B cell (primary cell): ENCODE measurements at regions not wholly inside any gene's neighbourhood (a gene's known extent, or its start where the extent isn't known, plus 50 kb on each side); places are given as distances from the start of the nearest gene placed in this dataset.

Experiments used
- ATAC-seq: fragments of 200-7000 bp; cut with Tn5 transposase; one replicate; pipeline ENCODE4 v1.10.0; 2021; ENCODE audit warnings: low read depth, mild to moderate bottlenecking, moderate number of reproducible peaks, moderate library complexity
- CTCF ChIA-PET: fragments of 350-600 bp; sonication (Branson Sonifier 250); formaldehyde crosslinking; loops from one replicate; lab custom pipeline; 2021; ENCODE audit warnings: antibody characterized with exemption, inconsistent platforms; lab: Charles Lee
- POLR2A ChIA-PET: fragments of 350-600 bp; sonication (Branson Sonifier 250); formaldehyde crosslinking; loops from one replicate; lab custom pipeline; 2021; ENCODE audit warnings: antibody characterized with exemption; lab: Charles Lee
- DNase-seq: peaks from one replicate; pipeline ENCODE4 v3.0.0; 2013
- H2AFZ ChIP-seq: 2 replicates; pipeline ENCODE4 v1.6.1; 2012; ENCODE audit warnings: mild to moderate bottlenecking, low read depth, low read length; ENCODE audit not compliant: insufficient read depth, poor library complexity, severe bottlenecking
- H3K27ac ChIP-seq, 2 donors: 1 replicate in 1 of 2; 2 replicates in 1 of 2; pipeline ENCODE4 v1.5.1; 2012 to 2013; ENCODE audit warnings: low read length in 2 of 2, mild to moderate bottlenecking in 2 of 2, moderate library complexity in 1 of 2
- H3K27me3 ChIP-seq, 4 experiments: fragments of 200-600 bp in 1 of 4; sonication (generic) in 1 of 4; replicated peaks in 1 of 4; 1 replicate in 2 of 4; 2 replicates in 2 of 4; pipeline versions ENCODE4 v1.6.1 to v1.7.0; 2013 to 2016; ENCODE audit warnings: low read length in 3 of 4, mild to moderate bottlenecking in 2 of 4, mixed read lengths in 1 of 4, moderate library complexity in 1 of 4; ENCODE audit not compliant: insufficient read depth in 4 of 4, control insufficient read depth in 3 of 4; ENCODE audit errors: control extremely low read depth in 1 of 4
- H3K36me3 ChIP-seq, 2 experiments: replicated peaks in 1 of 2; 1 replicate in 1 of 2; 2 replicates in 1 of 2; pipeline versions ENCODE4 v1.6.1 to v1.7.1; 2013; ENCODE audit warnings: low read length in 1 of 2; ENCODE audit not compliant: insufficient read depth in 2 of 2, control insufficient read depth in 1 of 2; ENCODE audit errors: control extremely low read depth in 1 of 2, extremely low read depth in 1 of 2
- H3K4me1 ChIP-seq, 2 donors: fragments of 200-600 bp in 1 of 2; sonication (generic) in 1 of 2; 1 replicate in 1 of 2; 2 replicates in 1 of 2; pipeline versions ENCODE4 v1.5.1 to v1.6.1; 2013 to 2017; ENCODE audit warnings: low read length in 2 of 2; ENCODE audit not compliant: control insufficient read depth in 2 of 2, insufficient read depth in 2 of 2
- H3K4me2 ChIP-seq: replicated peaks from 2 replicates; pipeline ENCODE3; 2012; ENCODE audit warnings: mild to moderate bottlenecking, low read depth, low read length; ENCODE audit not compliant: poor library complexity, severe bottlenecking
- H3K4me3 ChIP-seq, 5 experiments: fragments of 200-600 bp in 1 of 5; sonication (generic) in 1 of 5; 1 replicate in 3 of 5; 2 replicates in 2 of 5; pipeline versions ENCODE4 v1.5.1 to v1.7.0; 2011 to 2016; ENCODE audit warnings: low read length in 4 of 5, mild to moderate bottlenecking in 4 of 5, low read depth in 2 of 5, control low read depth in 1 of 5, moderate library complexity in 1 of 5; ENCODE audit not compliant: insufficient read depth in 1 of 5; ENCODE audit errors: control extremely low read depth in 1 of 5, extremely low read depth in 1 of 5
- H3K79me2 ChIP-seq: fragments of 200-600 bp; sonication (generic); one replicate; pipeline ENCODE4 v1.6.0; 2016; ENCODE audit warnings: low read length; ENCODE audit not compliant: control insufficient read depth, insufficient read depth
- H3K9ac ChIP-seq: fragments of 200-600 bp; sonication (generic); 2 replicates; pipeline ENCODE4 v1.6.1; 2017; ENCODE audit warnings: mild to moderate bottlenecking, low read length, moderate library complexity
- H3K9me3 ChIP-seq, 3 donors: one replicate each; pipeline versions ENCODE4 v1.6.1 to v1.7.1; 2013; ENCODE audit warnings: low read length in 2 of 3; ENCODE audit not compliant: control insufficient read depth in 2 of 3, insufficient read depth in 1 of 3; ENCODE audit errors: control extremely low read depth in 1 of 3
- H4K20me1 ChIP-seq: 2 replicates; pipeline ENCODE4 v1.6.0; 2012; ENCODE audit warnings: mild to moderate bottlenecking, low read length; ENCODE audit not compliant: insufficient read depth, control insufficient read depth, poor library complexity, severe bottlenecking
- H3K27ac Mint-ChIP-seq: one replicate; pipeline ENCODE4 v1.8.0; 2021; ENCODE audit warnings: mixed read lengths
- H3K27me3 Mint-ChIP-seq: one replicate; pipeline ENCODE4 v1.8.0; 2021; ENCODE audit warnings: mixed read lengths
- H3K4me1 Mint-ChIP-seq: one replicate; pipeline ENCODE4 v1.8.0; 2021; ENCODE audit warnings: mixed read lengths
- H3K4me3 Mint-ChIP-seq: one replicate; pipeline ENCODE4 v1.8.0; 2021; ENCODE audit warnings: mixed read lengths
- H3K9me3 Mint-ChIP-seq: one replicate; pipeline ENCODE4 v1.8.0; 2022; ENCODE audit warnings: mixed read lengths; ENCODE audit not compliant: insufficient read depth
- CTCF ChIP-seq: fragments of 200-600 bp; IDR thresholded peaks from one replicate; pipeline ENCODE4 v1.8.0; 2022; ENCODE audit warnings: antibody characterized with exemption, mild to moderate bottlenecking
- EZH2 ChIP-seq: IDR thresholded peaks from 2 replicates; pipeline ENCODE4 v1.6.1; 2012; ENCODE audit warnings: borderline replicate concordance, low read depth, mild to moderate bottlenecking, moderate library complexity, low read length; ENCODE audit not compliant: insufficient read depth, poor library complexity, severe bottlenecking
- WGBS: methylation state at CpG from one replicate; pipeline ENCODE4 v1.1.5; 2013; ENCODE audit warnings: missing lambda C conversion rate; ENCODE audit not compliant: insufficient coverage; 5-methylcytosine and 5-hydroxymethylcytosine counted together
- intact Hi-C: fragments of 100-400 bp; cut with micrococcal nuclease; formaldehyde crosslinking; loops from one replicate; pipeline ENCODE4 v1.10.0; 2022

- no peak overlapping the region for H3K4me3 ChIP-seq
- Mint-ChIP-seq H3K27me3 (no peaks in the 10 kb centered on the region), H3K4me3 (no peak overlapping the region), H3K4me1 (no peaks in the 10 kb centered on the region), H3K9me3 (no peaks in the 10 kb centered on the region), H3K27ac (no peak overlapping the region)
- H3K4me1 ChIP-seq, result no peaks in the 10 kb centered on the region
- H3K9ac ChIP-seq, result no peak overlapping the region
- H2AFZ ChIP-seq, result no peak overlapping the region
- ChIA-PET CTCF (interaction anchor here (0.8 kb wide), 1 partner anchor 311 kb away, joined by 3 read pairs; no protein-coding TSS in a partner anchor), POLR2A (no interaction called here)
- intact Hi-C loops, result no loop called here
- DNase-seq (no peak), ATAC-seq (no peak)
- H4K20me1 ChIP-seq, result no peaks in the 10 kb centered on the region
- H3K4me2 ChIP-seq, result no peak overlapping the region
- no peak overlapping the region for H3K27ac ChIP-seq
- H3K9me3 ChIP-seq, result peaks cover 0 to 3% (median 0%) of the 10 kb centered on the region in 3 donors
- H3K27me3 ChIP-seq, result no peaks in the 10 kb centered on the region
- TF ChIP-seq EZH2, result no peak
- no peak for TF ChIP-seq CTCF
- WGBS, result 84% methylated on average over 4 of the region's 7 CpGs
- H3K36me3 ChIP-seq, result no peaks in the 10 kb centered on the region
- no peaks in the 10 kb centered on the region for H3K79me2 ChIP-seq
Observed at GRCh38 chr2:51335087-51336058, 303.4 kb upstream of the NRXN1 start.

GRCh38 chr2:51329512-51329911 lies 297.6 kb upstream of the NRXN1 start:
- intact Hi-C loops, result no loop called here
- Mint-ChIP-seq H3K27ac (no peak overlapping the region), H3K9me3 (no peaks in the 10 kb centered on the region), H3K27me3 (no peaks in the 10 kb centered on the region), H3K4me3 (no peak overlapping the region), H3K4me1 (no peaks in the 10 kb centered on the region)
- Histone ChIP-seq H3K4me3 (no peak overlapping the region), H3K79me2 (no peaks in the 10 kb centered on the region), H3K9ac (no peak overlapping the region), H3K27ac (no peak overlapping the region), H3K4me1 (no peaks in the 10 kb centered on the region), H4K20me1 (no peaks in the 10 kb centered on the region), H3K27me3 (no peaks in the 10 kb centered on the region), H3K9me3 (no peaks in the 10 kb centered on the region), H3K4me2 (no peak overlapping the region), H3K36me3 (no peaks in the 10 kb centered on the region), H2AFZ (no peak overlapping the region)
- POLR2A ChIA-PET, result no interaction called here
- DNase-seq (no peak), ATAC-seq (no peak)
- CTCF ChIA-PET, result no interaction called here
- TF ChIP-seq CTCF, result no peak
- WGBS, result no CpG with 5 or more reads among the region's 1 CpG
